ENCODE measurements at regions not wholly inside any gene's neighbourhood (a gene's known extent, or its start where the extent isn't known, plus 50 kb on each side); places are given as distances from the start of the nearest gene placed in this dataset.

GRCh38 chr1:95402780-95403179 is 168.8 kb downstream of the RWDD3 start:
- no peak for TF ChIP-seq CTCF (IDR thresholded peaks at IDR 0.05; ENCODE audit: insufficient read depth, low read depth, low read length)
- TF ChIP-seq EZH2 (IDR thresholded peaks at IDR 0.05; ENCODE audit: insufficient read depth, low read length) = no peak

Measured in astrocyte (in vitro differentiated cells and primary cell).